GM23248 (cell line): ENCODE measurements at regions not wholly inside any gene's neighbourhood (a gene's known extent, or its start where the extent isn't known, plus 50 kb on each side); places are given as distances from the start of the nearest gene placed in this dataset.

ENCODE experiments used
- EZH2 ChIP-seq: fragments of 200-600 bp; sonication (generic); IDR thresholded peaks from 2 replicates; pipeline ENCODE4 v1.6.1; 2018; ENCODE audit warnings: antibody characterized with exemption, mild to moderate bottlenecking; ENCODE audit not compliant: insufficient read depth, poor library complexity, severe bottlenecking
- EZH2phosphoT487 ChIP-seq: fragments of 200-600 bp; sonication (generic); IDR thresholded peaks from 2 replicates; pipeline ENCODE4 v1.6.1; 2018; ENCODE audit warnings: antibody characterized with exemption, moderate library complexity, mild to moderate bottlenecking, low read depth; ENCODE audit not compliant: insufficient read depth

GRCh38 chr17:73910206-73910605 lies 266.0 kb upstream of the SDK2 start:
- TF ChIP-seq EZH2 (no peak), EZH2phosphoT487 (no peak)
